Upper lobe of left lung (tissue), 6 donors: ENCODE measurements at regions not wholly inside any gene's neighbourhood (a gene's known extent, or its start where the extent isn't known, plus 50 kb on each side); places are given as distances from the start of the nearest gene placed in this dataset.
"Not testable (repeated sequence)": the region's sequence is repeated elsewhere in the genome, so short reads cannot be mapped to it uniquely, and the experiment has no call there.

Experiments used
- ATAC-seq, 2 donors: fragments of 200-7000 bp; cut with Tn5 transposase; one replicate each; pipeline ENCODE4 v1.9.1; 2022; ENCODE audit warnings: mild to moderate bottlenecking in 2 of 2, moderate library complexity in 2 of 2; ENCODE audit not compliant: low FRiP score in 2 of 2
- DNase-seq, 2 donors: peaks; one replicate each; pipeline ENCODE4 v3.0.0-alpha.2; 2019 to 2020
- H3K27ac ChIP-seq, 4 donors: fragments of 200-600 bp; sonication (generic); one replicate each; pipeline ENCODE4 v1.5.1; 2016 to 2019
- H3K27me3 ChIP-seq, 4 donors: fragments of 200-600 bp; sonication (generic); one replicate each; pipeline ENCODE4 v1.5.1; 2017 to 2019
- H3K36me3 ChIP-seq, 4 donors: fragments of 200-600 bp; sonication (generic); one replicate each; pipeline ENCODE4 v1.5.1; 2016 to 2019
- H3K4me1 ChIP-seq, 4 donors: fragments of 200-600 bp; sonication (generic); one replicate each; pipeline ENCODE4 v1.5.1; 2018 to 2019
- H3K4me3 ChIP-seq, 4 donors: fragments of 200-600 bp; sonication (generic); one replicate each; pipeline ENCODE4 v1.5.1; 2017 to 2019; ENCODE audit warnings: mild to moderate bottlenecking in 2 of 4, moderate library complexity in 1 of 4
- H3K9me3 ChIP-seq, 4 donors: fragments of 200-600 bp; sonication (generic); one replicate each; pipeline ENCODE4 v1.5.1; 2018 to 2019
- CTCF ChIP-seq, 6 experiments: fragments of 450-650 bp in 4 of 6; fragments of 200-600 bp in 2 of 6; sonication (generic) in 2 of 6; IDR thresholded peaks; one replicate each; pipeline ENCODE4 v1.5.1; 2016 to 2019; ENCODE audit warnings: antibody characterized with exemption in 6 of 6
- EP300 ChIP-seq, 4 donors: sonication (generic); formaldehyde crosslinking; IDR thresholded peaks; one replicate each; pipeline ENCODE4 v1.5.1; 2017; ENCODE audit warnings: antibody characterized with exemption in 4 of 4, control low read depth in 2 of 4
- POLR2A ChIP-seq, 4 donors: fragments of 450-650 bp; IDR thresholded peaks; one replicate each; pipeline ENCODE4 v1.5.1; 2016 to 2017; ENCODE audit warnings: antibody characterized with exemption in 4 of 4, mild to moderate bottlenecking in 2 of 4
- POLR2AphosphoS5 ChIP-seq, 2 donors: sonication (generic); formaldehyde crosslinking; IDR thresholded peaks; one replicate each; pipeline ENCODE4 v1.5.1; 2017; ENCODE audit warnings: antibody characterized with exemption in 2 of 2
- WGBS, 2 donors: methylation state at CpG; one replicate each; pipeline ENCODE4 v1.1.5; 2017 to 2018; 5-methylcytosine and 5-hydroxymethylcytosine counted together
- donor health status: DM: no; HTN: no; CAD: no; lungs with moderate emphysema.
- donor health status: DM: no; HTN: yes; CAD: no; lungs with severe emphysema.

GRCh38 chr18:46224181-46224775 is 120.1 kb downstream of the HAUS1 start:
- H3K4me1 ChIP-seq, result peaks cover 2 to 26% (median 13%) of the 10 kb centered on the region in 4 donors
- peaks cover 0 to 3% (median 0%) of the 10 kb centered on the region in 4 donors for H3K36me3 ChIP-seq
- DNase-seq, result no peak
- no peak for ATAC-seq
- TF ChIP-seq POLR2A (IDR thresholded peaks at IDR 0.05), result no peak
- no peak for TF ChIP-seq EP300 (IDR thresholded peaks at IDR 0.05)
- TF ChIP-seq POLR2AphosphoS5 (IDR thresholded peaks at IDR 0.05), result no peak
- no peak for TF ChIP-seq CTCF (IDR thresholded peaks at IDR 0.05)
- H3K9me3 ChIP-seq, result no peaks in the 10 kb centered on the region
- no peak overlapping the region for H3K27ac ChIP-seq
- 41 to 45% methylated on average over 2 of the region's 2 CpGs for WGBS, 2 donors
- no peaks in the 10 kb centered on the region for H3K27me3 ChIP-seq
- no peak overlapping the region for H3K4me3 ChIP-seq

DNA sequence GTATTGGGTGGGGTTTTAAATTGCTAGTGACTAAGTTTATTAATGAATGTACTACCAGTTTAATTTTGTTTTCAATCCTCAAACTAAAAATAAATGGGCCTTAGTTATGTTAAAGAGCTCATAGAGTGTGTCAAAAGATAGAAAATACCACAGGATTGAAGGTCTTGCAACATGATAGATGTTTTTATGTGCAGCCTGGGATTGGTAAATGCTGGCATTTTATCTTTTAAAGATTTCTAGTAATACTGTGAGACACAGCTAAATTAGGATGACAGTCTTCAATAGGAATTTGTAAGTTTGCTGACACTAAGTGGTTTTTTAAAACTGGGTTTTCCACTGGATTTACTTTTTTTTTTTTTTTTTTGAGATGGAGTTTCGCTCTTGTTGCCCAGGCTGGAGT is 122.3 kb downstream of the HAUS1 start:
- no peaks in the 10 kb centered on the region for H3K36me3 ChIP-seq
- H3K4me3 ChIP-seq, result no peak overlapping the region
- WGBS, 2 donors, result 100% methylated on average over 1 of the region's 1 CpG
- H3K27ac ChIP-seq, result no peak overlapping the region
- H3K27me3 ChIP-seq, result no peaks in the 10 kb centered on the region
- DNase-seq (no peak), ATAC-seq (no peak)
- peaks cover 2 to 26% (median 13%) of the 10 kb centered on the region in 4 donors for H3K4me1 ChIP-seq
- no peaks in the 10 kb centered on the region for H3K9me3 ChIP-seq
- no peak for TF ChIP-seq POLR2A (IDR thresholded peaks at IDR 0.05)
- TF ChIP-seq EP300 (IDR thresholded peaks at IDR 0.05), result no peak

DNA sequence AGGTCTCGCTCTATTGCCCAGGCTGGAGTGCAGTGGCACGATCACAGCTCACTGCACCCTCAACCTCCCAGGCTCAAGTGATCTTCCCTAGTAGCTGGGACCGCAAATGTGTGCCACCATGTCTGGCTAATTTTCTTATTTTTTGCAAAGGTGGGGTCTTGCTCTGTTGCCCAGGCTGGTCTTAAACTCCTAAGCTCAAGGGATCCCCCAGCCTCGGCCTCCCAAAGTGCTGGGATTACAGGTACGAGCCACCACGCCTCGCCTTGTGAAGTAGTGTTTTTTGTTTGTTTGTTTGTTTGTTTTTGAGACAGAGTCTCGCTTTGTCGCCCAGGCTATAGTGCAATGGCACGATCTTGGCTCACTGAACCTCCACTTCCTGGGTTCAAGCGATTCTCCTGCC is 125.5 kb downstream of the HAUS1 start:
- H3K9me3 ChIP-seq, H3K36me3 ChIP-seq, H3K27ac ChIP-seq, H3K27me3 ChIP-seq, ATAC-seq, H3K4me3 ChIP-seq, DNase-seq: not testable (repeated sequence)
- H3K4me1 ChIP-seq, result peaks cover 2 to 12% (median 4%) of the 10 kb centered on the region in 4 donors
- 91 to 95% methylated on average over 11 of the region's 11 CpGs for WGBS, 2 donors

- no peak overlapping the region for H3K27ac ChIP-seq
- peaks cover 0 to 6% (median 2%) of the 10 kb centered on the region in 4 donors for H3K4me1 ChIP-seq
- H3K4me3 ChIP-seq, result no peak overlapping the region
- H3K9me3 ChIP-seq, result no peaks in the 10 kb centered on the region
- H3K27me3 ChIP-seq, result no peaks in the 10 kb centered on the region
- H3K36me3 ChIP-seq, result no peaks in the 10 kb centered on the region
- DNase-seq (no peak), ATAC-seq (no peak)
- TF ChIP-seq POLR2A (IDR thresholded peaks at IDR 0.05), result no peak
- TF ChIP-seq CTCF (IDR thresholded peaks at IDR 0.05), result no peak
- TF ChIP-seq POLR2AphosphoS5 (IDR thresholded peaks at IDR 0.05), result no peak
- no peak for TF ChIP-seq EP300 (IDR thresholded peaks at IDR 0.05)
- 79 to 82% methylated on average over 4 of the region's 4 CpGs for WGBS, 2 donors
Observed at GRCh38 chr18:46236156-46236555, 132.0 kb downstream of the HAUS1 start.

- WGBS, 2 donors, result 75 to 94% methylated on average over 1 of the region's 1 CpG
Observed at GRCh38 chr18:46237891-46238290, 133.7 kb downstream of the HAUS1 start.

DNA sequence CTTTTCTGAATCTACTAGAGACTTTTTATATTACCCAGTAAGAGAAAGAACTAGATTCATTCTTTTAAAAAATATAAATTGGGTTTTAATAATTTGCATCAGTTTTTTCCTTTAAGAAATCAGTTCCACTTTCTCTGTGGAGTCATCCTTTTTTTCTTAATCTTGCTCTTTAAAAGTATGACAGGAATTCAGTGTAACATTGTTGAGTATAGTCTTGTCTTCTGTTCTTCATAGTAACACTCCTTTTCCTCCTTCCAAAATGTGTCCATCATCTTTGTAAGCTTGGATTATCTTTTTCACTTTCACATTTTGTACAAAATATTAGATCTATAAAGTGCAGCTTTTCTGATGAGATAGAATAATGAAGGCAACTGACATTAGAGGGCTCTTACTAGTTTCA is 135.4 kb downstream of the HAUS1 start:
- Histone ChIP-seq H3K27ac (no peak overlapping the region), H3K27me3 (no peaks in the 10 kb centered on the region), H3K4me3 (no peak overlapping the region), H3K9me3 (no peaks in the 10 kb centered on the region), H3K36me3 (no peaks in the 10 kb centered on the region), H3K4me1 (peaks cover 0 to 3% (median 0%) of the 10 kb centered on the region in 4 donors)
- no peak for DNase-seq
- ATAC-seq, result no peak
- TF ChIP-seq EP300 (IDR thresholded peaks at IDR 0.05), result no peak
- no peak for TF ChIP-seq POLR2A (IDR thresholded peaks at IDR 0.05)
- TF ChIP-seq POLR2AphosphoS5 (IDR thresholded peaks at IDR 0.05), result no peak
- no peak for TF ChIP-seq CTCF (IDR thresholded peaks at IDR 0.05)

More at GRCh38 chr18:46237891-46238290, 133.7 kb downstream of the HAUS1 start:
- Histone ChIP-seq H3K4me3 (no peak overlapping the region), H3K36me3 (no peaks in the 10 kb centered on the region), H3K9me3 (no peaks in the 10 kb centered on the region), H3K4me1 (peaks cover 0 to 5% (median 2%) of the 10 kb centered on the region in 4 donors), H3K27ac (no peak overlapping the region), H3K27me3 (no peaks in the 10 kb centered on the region)
- ATAC-seq, result no peak
- TF ChIP-seq POLR2AphosphoS5 (IDR thresholded peaks at IDR 0.05), result no peak
- no peak for TF ChIP-seq EP300 (IDR thresholded peaks at IDR 0.05)
- DNase-seq, result no peak
